ENCODE measurements at regions not wholly inside any gene's neighbourhood (a gene's known extent, or its start where the extent isn't known, plus 50 kb on each side); places are given as distances from the start of the nearest gene placed in this dataset.

GRCh38 chr2:150944315-150944714, 317.3 kb downstream of the RBM43 start:
- TF ChIP-seq ZFX (IDR thresholded peaks at IDR 0.05): no peak
- TF ChIP-seq, protein P1, sequence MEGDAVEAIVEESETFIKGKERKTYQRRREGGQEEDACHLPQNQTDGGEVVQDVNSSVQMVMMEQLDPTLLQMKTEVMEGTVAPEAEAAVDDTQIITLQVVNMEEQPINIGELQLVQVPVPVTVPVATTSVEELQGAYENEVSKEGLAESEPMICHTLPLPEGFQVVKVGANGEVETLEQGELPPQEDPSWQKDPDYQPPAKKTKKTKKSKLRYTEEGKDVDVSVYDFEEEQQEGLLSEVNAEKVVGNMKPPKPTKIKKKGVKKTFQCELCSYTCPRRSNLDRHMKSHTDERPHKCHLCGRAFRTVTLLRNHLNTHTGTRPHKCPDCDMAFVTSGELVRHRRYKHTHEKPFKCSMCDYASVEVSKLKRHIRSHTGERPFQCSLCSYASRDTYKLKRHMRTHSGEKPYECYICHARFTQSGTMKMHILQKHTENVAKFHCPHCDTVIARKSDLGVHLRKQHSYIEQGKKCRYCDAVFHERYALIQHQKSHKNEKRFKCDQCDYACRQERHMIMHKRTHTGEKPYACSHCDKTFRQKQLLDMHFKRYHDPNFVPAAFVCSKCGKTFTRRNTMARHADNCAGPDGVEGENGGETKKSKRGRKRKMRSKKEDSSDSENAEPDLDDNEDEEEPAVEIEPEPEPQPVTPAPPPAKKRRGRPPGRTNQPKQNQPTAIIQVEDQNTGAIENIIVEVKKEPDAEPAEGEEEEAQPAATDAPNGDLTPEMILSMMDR (conservative IDR thresholded peaks at IDR 0.05): no peak
- H3K27ac ChIP-seq: no peak overlapping the region

- TF ChIP-seq ZFX (IDR thresholded peaks at IDR 0.05): no peak
- TF ChIP-seq, protein P1 (conservative IDR thresholded peaks at IDR 0.05): no peak
- no peak overlapping the region for H3K27ac ChIP-seq
These were observed 322.6 kb downstream of the RBM43 start for GRCh38 chr2:150939087-150939486.

- TF ChIP-seq, protein P1 (conservative IDR thresholded peaks at IDR 0.05): no peak
- TF ChIP-seq ZFX (IDR thresholded peaks at IDR 0.05): no peak
- H3K27ac ChIP-seq: no peak overlapping the region
These were observed 323.1 kb downstream of the RBM43 start for GRCh38 chr2:150938527-150938926.

GRCh38 chr2:150937030-150937429, 324.6 kb downstream of the RBM43 start:
- TF ChIP-seq ZFX (IDR thresholded peaks at IDR 0.05): no peak
- TF ChIP-seq, protein P1 (conservative IDR thresholded peaks at IDR 0.05): no peak
- no peak overlapping the region for H3K27ac ChIP-seq

DNA sequence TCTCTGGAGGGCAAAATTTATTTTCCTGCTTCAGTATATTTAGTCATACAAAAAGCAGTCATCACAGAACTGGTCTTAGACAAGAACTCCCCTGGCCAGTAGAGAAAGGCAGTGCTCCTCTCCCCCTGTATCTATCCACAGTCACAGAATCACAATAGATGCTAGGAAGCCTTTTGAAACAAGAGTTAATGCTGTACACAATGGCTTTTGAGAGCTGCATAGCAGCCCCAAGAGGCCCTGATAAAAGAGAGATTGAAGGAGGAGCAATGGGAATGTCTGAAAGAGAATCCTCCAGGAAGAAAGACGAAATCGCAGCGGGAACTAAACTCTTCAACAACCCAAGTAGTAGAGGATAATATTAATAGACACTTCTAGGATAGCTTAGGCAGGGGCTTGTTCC, 330.2 kb downstream of the RBM43 start:
- no peak for TF ChIP-seq ZFX (IDR thresholded peaks at IDR 0.05)
- TF ChIP-seq, protein P1 (conservative IDR thresholded peaks at IDR 0.05): no peak
- no peak overlapping the region for H3K27ac ChIP-seq

GRCh38 chr2:150925611-150926010, 336.1 kb downstream of the RBM43 start:
- no peak for TF ChIP-seq ZFX (IDR thresholded peaks at IDR 0.05)
- TF ChIP-seq, protein P1 (conservative IDR thresholded peaks at IDR 0.05): no peak
- no peak overlapping the region for H3K27ac ChIP-seq

DNA sequence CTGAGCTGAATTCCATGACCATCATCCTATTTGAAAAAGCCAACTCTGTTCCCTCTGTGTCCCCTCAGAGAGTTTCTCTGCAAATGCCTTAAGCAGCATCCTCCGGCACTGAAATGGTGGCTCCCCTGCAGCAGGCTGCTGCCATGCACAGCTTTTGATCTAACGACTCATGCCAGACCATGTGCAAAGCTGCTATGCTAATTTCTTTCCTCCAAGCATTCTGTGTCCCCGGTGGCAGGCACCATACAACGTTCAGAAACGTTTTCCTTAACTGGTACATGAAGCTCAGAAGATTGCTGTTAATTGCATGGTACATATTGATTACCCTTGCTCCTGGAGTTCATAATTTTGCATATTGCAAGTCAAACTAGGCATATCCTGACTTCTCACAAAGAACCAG, 336.8 kb downstream of the RBM43 start:
- TF ChIP-seq ZFX (IDR thresholded peaks at IDR 0.05): no peak
- TF ChIP-seq, protein P1 (conservative IDR thresholded peaks at IDR 0.05): no peak
- no peak overlapping the region for H3K27ac ChIP-seq
